Cerebellar cortex (tissue), 1 donor: ENCODE measurements at regions not wholly inside any gene's neighbourhood (a gene's known extent, or its start where the extent isn't known, plus 50 kb on each side); places are given as distances from the start of the nearest gene placed in this dataset.

Source experiments
- DNase-seq: peaks from one replicate; pipeline ENCODE4 v3.0.0-alpha.2; 2015; ENCODE audit warnings: low spot score

DNA sequence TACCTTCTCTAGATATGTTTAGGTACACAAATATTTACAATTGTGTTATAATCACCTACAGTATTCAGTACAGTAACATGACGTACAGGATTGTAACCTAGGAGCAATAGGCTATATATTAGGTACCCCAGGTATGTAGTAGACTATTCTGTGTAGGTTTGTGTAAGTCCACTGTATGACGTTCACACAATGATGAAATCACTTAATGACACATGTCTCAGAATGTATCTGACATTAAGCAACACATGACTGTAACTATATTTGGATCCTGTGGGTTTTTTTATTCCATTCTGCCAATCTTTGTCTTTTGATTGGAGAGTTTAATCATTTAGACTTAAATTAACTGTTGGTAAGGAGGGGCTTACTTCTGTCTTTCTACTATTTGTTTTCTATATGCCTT is 52.1 kb downstream of the STYXL2 start:
- DNase-seq = no peak

DNA sequence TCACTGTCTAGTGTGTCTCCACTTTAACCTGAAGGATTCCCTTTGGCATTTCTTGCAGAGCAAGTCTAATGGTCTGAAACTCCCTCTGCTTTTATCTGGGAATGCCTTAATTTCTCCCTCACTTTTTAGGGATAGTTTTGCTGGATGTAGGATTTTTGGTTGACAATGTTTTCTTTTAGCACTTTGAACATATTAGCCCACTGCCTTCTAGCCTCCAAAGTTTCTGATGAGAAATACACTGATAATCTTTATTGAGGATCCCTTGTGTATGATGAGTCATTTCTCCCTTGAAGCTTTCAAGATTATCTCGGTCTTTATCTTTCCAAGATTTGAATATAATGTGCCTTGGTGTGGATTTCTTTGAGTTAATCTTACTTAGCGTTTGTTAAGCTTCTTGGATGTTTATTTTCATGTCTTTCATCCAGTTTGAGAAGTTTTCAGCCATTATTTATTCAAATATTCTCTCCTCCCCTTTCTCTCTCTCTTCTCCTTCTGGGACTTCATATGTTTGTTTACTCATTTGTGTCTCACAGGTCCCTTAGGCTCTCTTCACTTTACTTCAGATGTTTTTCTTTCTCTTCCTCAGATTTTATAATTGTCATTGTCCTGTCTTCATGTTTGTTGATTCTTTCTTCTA is 53.1 kb downstream of the STYXL2 start:
- DNase-seq = no peak

DNA sequence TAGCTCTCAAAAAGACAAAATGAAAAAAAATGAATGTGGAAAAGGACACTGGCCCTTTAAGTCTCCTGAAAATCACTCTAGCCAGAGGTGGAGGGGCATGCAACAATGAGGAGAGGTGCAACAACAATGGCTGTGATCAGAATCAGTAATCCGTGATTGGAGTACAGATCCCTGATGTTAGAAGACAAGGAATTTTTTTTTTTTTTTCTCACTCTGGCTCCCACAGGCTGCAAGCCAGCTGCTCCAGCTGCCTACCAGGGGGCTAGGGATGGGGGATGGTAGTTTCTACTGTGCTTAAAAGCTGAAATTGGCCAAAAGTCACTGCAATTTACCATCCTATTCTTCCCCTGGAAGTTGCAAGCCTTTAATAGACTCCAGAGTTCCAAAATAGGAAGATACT is 54.5 kb downstream of the STYXL2 start:
- DNase-seq = no peak

GRCh38 chr1:167149793-167150491 is 56.1 kb downstream of the STYXL2 start:
- DNase-seq = no peak

DNA sequence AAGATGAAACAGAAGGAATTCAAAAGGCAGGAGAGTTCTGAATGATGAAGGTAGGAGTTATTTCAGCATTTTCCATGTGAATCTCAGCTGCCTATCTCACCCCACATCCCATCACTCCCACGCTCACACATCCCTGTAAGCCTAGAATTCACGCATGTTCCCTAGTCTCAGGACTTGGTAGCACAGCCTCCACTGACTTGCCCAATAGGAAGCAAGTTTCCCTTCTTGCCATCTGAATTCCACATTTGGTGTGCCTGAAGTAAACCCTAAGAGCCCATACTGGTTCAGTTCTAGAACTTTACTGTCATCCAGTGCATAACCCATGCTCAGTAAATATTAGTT is 56.6 kb downstream of the STYXL2 start:
- DNase-seq = no peak

GRCh38 chr1:167152192-167152876 is 58.5 kb downstream of the STYXL2 start:
- no peak for DNase-seq

DNA sequence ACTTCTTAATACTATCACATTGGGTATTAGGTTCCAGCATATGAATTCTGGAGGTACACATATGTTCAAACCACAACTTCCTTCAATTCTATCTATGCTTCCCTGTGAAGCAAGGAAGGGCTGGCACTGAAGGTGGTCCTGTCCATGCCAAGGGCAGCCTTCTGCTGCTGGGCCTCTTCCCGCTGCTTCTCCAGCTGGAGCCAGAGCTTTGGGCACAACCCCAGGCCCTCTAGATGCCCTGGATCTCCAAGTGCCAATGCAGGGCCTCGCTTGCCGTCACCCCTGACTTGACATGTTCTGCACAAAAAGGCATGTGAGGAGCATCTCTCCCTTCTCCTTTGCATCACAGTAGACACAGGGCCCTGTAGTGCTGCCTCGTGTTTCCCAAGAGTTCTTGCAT is 62.6 kb downstream of the STYXL2 start:
- peak; percentile 93 for DNase-seq

- DNase-seq = no peak
Measured at GRCh38 chr1:167157114-167157513, 63.2 kb downstream of the STYXL2 start.

DNA sequence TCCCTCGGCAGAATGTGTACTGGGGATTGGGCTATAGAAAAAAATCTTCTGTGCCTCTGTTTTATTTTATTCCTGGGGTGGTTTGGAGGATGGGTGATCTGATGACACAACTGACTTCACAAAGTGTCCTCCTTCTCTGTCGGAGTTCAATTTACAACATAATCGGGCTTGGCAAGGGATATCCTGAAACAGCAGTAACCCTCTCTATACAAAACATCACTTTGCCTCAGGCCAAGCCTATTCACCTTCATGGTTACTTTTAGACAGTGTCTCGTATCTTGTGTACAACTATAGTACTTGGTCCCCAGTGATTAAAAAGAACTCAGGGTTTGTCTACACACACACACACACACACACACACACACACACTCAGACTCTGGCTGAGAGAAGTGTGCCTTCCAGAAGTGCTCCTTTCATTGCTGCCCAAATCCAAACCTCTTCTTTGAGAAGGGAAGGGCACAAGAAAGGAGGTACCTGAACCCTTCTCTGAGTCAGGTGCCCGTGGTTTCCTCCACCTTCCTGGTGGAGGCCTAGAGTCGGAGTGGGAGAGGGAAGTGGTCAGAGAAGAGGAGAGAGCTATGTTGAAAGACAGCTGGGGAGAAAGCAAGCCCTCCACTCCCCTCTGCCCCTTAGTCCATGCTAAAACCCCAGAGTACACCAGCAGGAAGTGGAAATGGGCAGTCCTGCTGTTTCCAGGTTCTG is 62.4 kb upstream of the POU2F1 start:
- no peak for DNase-seq

GRCh38 chr1:167158813-167159275 is 61.8 kb upstream of the POU2F1 start:
- DNase-seq = no peak

DNA sequence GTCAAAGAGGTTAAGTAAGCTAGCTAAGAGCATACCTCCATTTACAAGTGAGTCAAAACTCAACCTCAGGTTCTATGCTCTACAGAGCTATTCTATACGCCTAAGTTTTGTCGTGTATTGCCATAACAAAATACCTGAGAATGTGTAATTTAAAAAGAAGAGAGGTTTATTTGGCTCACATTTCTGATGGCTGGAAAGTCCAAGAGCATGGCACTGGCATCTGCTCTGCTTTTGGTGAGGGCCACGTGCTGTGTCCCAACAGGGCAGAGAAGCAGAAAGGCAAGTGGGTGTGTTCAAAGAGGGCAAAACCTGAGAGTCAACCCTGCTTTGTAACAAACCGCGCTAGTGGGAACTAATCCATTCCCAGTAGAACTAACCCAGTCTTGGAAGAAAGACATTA is 60.9 kb upstream of the POU2F1 start:
- no peak for DNase-seq

DNA sequence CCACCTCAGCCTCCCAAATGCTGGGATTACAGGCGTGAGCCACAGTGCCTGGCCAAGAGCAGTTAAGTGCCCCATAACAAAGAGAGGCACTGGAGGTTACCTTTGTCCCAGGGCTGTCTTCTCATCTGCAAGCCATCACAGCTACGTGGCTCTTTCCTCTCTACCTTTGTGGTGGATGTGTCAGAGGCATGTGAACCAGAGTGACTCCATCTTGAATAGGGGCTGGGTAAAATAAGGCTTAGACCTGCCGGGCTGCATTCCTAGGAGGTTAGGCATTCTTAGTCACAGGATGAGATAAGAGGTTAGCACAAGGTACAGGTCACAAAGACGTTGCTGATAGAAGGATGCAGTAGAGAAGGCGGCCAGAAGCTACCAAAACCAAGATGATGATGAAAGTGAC is 59.4 kb upstream of the POU2F1 start:
- no peak for DNase-seq

DNA sequence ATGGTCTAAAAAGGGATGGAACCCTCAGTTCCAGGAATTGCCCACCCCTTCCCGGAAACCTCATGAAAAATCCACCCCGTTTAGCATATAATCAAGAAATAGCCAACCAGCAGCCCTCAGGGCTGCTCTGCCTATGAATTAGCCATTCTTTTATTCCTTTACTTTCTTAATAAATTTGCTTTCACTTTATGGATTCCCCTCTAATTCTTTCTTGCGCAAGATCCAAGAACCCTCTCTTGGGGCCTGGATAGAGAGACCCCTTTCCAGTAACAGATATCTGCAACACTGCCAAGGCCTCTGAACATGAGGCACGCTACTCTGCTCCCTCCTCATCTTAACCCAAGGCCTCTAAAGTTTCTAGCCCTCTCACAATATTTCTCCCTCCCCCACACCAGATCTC is 58.9 kb upstream of the POU2F1 start:
- no peak for DNase-seq

DNA sequence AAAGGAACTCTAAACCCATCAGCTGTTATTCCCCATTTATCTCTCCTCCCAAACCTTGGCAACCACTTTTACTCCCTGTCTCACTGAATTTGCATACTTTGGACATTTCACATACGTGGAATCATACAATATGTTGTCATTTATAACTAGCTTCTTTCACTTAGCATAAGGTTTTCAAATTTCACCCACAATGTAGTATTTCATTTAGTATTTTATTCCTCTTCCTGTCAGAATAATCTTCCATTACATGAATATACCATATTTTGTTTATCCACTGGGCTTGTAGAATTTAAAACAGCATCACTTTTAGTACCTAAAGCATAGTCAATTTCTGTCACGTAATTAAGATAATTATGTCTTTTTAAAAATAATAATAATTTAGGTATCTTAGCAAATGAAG is 55.5 kb upstream of the POU2F1 start:
- no peak for DNase-seq

DNA sequence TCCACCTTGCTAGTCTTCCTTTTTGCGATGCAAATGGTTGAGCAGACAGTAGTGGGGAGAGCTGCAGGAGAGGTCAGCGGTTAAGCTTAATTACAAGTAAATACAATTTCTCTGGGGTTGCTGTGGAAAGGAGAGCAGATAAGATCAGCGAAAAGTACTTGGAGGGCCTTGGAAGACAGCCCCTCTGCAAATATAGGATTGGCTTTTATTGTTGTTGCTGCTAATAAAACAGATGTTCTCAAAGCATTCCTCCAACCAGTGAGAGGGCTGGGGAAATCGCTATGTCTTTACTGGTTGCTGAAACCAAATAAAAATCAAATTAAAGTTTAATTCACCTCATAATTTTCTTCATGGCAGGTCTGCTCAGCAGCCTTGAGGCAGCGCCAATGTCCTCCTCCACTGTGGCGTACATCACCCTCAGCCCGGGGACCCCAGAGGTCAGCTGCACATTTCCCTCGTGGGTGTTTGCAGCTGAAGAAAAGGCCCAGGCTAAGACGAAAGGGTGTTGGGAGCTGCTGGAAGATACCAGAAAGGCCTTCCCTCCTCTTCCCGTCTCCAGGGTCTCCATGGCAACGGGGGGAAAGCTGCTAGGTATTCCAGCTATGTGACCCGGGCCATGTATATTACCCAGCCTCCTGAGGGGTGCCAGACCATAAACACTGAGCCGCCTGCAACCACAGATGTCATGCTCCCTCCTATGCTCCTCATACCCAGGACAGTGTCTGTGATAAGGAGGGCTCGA is 54.6 kb upstream of the POU2F1 start:
- DNase-seq = peak; percentile 92

DNA sequence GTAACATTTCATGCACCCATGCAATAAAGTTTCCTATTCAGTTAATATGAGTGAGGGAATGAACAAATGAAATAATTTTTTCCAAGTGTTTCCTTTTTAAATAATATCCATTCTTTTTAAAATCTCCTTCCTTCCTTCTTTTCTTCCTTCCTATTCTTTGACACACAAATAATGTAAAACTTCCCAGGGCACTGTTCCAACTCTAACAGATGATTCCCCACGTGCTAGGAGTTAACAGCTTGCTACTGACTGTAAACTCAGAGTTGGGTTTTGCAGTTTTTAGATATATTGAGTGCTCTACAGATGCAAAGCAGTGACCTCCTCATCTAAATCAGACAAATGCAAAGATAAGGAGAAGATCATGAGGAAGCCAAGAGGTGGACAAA is 54.0 kb upstream of the POU2F1 start:
- DNase-seq = peak; percentile 70

DNA sequence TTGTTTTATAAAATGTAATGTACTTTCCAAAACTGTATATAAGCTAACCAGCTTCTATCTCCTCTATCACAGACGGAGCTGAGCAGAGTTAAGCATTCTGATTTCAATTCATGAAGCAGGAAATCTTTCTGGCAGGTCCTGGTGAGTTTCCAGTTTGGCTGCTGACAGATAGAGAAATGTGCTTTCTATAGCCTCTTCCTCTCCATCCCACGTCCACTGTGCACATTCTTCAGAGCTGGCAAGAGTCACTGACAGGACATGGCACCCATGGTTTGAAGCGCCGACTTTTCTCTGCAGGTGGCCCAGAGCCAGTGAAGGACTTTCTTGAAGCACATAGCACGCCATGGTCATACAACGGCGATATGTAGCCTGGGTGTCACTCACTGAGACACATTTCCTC is 52.3 kb upstream of the POU2F1 start:
- peak; percentile 83 for DNase-seq

DNA sequence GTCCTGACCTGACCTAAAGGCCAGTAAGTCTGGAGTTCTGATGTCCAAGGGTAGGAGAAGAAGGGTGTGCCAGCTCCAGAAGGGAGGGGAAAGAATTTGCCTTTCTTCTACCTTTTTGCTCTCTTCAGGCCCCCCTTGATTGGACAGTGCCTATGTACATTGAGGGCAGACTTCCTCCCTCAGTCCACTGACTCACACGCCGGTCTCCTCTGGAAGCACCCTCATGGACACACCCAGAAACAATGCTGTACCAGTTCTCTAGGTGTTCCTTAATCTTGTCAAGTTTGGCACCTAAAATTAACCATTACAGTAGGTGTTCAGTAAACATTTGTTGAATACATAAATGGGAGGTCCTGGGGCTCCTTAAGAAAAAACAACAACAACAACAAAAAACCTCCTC is 51.0 kb upstream of the POU2F1 start:
- DNase-seq = no peak
